ENCODE measurements at regions not wholly inside any gene's neighbourhood (a gene's known extent, or its start where the extent isn't known, plus 50 kb on each side); places are given as distances from the start of the nearest gene placed in this dataset.
"Not testable (repeated sequence)": the region's sequence is repeated elsewhere in the genome, so short reads cannot be mapped to it uniquely, and the experiment has no call there.

- DNase-seq = no peak
Observed at GRCh38 chr4:158958489-158959270, 144.2 kb upstream of the RAPGEF2 start.

DNA sequence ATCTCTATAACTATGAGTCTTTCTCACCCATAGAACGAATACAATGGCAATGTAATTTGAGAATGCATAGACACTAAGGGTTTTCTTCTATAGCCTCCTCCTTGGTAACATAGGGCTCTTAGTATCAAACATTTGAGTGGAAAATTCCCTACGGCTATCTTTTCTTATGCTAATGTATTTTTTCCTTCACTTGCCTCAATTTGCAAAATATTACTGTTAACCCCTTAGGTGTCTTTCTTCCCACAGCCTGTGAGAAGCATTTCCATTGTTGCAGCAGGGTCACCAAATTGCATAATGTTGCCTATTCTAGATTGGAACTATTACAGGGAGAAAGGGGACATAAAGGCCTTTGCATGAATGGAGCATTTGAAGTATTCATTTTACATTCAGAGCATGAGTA is 140.5 kb upstream of the RAPGEF2 start:
- no peak for DNase-seq

- DNase-seq = not testable (repeated sequence)
Observed at GRCh38 chr4:158963282-158963681, 139.6 kb upstream of the RAPGEF2 start.

DNA sequence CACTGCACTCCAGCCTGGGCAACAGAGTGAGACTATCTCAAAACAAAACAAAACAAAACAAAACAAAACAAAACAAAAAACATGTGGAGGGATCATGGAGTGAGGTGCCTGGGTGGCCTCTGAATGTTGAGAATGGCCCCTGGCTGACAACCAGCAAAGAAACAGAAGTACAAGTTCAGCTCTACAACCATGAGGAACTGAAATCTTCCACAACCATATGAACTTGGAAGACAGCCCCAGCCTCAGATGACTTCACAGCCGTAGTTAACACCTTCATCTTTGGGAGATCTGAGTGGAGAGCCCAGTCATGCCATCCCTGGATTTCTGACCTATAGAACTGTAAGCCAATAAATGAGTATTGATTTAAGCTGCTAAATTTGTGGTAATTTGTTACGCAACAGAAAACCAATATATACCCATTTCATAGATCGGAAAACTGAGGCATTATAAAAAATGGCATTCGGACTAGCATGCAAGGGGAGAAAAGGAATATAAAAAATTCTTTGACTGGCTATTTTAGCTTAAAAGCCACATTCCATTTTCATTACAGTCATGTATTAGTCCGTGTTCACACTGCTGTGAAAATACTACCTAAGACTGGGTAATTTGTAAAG is 138.7 kb upstream of the RAPGEF2 start:
- no peak for DNase-seq

DNA sequence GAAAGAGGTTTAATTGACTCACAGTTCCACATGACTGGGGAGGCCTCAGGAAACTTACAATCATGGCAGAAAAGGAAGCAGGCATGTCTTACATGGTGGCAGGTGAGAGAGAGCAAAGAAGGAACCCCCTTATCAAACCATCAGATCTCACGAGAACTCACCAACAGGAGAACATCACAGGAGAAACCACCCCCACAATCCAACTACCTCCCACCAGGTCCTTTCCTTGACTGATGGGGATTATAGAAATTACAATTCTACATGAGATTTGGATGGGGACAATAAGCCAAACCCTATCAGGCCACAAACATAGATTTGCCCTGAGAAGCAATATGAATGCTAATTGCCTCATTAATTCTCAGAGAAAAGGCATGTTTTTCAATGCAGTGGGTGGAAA is 138.2 kb upstream of the RAPGEF2 start:
- DNase-seq = no peak

- DNase-seq = no peak
Observed at GRCh38 chr4:158965226-158965625, 137.7 kb upstream of the RAPGEF2 start.

DNA sequence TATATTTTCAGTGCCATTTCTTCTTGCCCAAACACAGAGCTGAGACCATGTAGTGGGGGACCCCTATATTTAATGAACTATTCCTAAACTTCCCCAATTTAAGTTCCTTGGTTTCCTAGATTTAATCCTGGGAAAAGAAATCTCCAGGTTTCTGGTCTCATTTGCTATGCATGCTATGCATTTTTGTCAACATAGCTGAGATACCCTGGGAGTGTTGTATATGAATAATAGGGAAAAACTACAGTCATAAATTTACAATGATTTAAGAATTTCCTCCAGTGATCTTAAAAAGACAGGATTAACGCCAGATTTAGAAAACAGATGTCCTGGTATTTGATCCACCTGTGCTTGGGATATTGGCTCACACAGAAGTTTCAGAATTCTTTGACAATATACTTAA is 136.8 kb upstream of the RAPGEF2 start:
- no peak for DNase-seq

DNA sequence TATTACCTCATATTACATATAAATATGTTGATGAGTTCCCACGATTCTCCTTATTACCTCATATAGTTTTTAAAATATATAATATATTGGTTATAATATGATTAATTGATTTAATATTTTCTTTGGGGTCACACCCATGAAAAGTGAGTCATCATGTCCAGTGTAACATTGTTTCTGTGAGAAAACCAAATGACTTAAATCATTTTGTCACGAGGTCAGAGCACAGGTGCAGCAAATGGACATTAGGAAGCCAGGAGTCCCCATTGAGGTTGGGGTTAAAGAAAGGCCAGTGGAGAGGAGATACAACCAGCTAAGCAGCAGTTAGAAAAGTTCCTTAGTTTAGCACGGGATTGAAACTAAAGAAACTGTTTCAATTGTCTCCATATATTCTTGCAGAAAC is 133.9 kb upstream of the RAPGEF2 start:
- DNase-seq = no peak

DNA sequence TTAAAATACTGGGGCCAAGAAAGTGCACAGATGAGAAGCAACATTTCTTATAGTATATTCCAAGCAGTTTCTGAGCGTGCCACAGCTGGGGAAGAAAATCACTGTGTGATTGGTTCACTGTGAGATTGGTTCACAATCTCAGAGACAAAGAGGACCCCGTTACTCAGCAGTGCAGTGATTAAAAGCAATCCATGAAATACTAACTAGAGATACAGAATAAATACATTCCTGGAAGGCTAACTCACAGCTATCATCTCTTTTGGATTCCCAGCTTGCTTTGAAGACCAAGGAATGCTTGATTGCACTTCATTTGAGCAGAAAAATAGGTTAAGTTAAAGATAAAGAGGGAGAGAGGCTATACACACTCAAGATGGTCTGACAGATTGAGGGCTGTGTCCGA is 132.1 kb upstream of the RAPGEF2 start:
- no peak for DNase-seq

DNA sequence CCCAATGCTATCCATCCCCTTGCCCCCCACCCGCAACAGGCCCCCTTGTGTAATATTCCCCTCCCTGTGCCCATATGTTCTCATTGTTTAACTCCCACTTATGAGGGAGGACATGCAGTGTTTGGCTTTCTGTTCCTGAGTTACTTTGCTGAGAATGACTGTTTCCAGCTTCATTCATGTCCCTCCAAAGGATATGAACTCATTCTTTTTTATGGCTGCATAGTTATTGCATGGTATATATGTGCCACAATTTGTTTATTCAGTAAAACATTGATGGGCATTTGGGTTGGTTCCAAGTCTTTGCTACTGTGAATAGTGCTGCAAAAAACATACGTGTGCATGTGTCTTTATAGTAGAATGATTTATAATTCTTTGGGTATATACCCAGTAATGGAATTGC is 128.4 kb upstream of the RAPGEF2 start:
- not testable (repeated sequence) for DNase-seq

DNA sequence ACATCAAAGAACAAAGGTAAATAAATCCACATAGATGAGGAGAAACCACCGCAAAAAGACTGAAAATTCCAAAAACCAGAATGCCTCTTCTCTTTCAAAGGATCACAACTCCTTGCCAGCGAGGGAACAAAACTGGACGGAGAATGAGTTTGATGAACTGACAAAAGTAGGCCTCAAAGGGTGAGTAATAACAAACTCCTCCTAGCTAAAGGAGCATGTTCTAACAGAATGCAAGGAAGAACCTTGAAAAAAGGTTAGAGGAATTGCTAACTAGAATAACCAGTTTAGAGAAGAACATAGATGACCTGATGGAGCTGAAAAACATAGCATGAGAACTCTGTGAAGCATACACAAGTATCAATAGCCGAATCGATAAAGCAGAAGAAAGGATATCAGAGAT is 122.2 kb upstream of the RAPGEF2 start:
- DNase-seq = not testable (repeated sequence)

DNA sequence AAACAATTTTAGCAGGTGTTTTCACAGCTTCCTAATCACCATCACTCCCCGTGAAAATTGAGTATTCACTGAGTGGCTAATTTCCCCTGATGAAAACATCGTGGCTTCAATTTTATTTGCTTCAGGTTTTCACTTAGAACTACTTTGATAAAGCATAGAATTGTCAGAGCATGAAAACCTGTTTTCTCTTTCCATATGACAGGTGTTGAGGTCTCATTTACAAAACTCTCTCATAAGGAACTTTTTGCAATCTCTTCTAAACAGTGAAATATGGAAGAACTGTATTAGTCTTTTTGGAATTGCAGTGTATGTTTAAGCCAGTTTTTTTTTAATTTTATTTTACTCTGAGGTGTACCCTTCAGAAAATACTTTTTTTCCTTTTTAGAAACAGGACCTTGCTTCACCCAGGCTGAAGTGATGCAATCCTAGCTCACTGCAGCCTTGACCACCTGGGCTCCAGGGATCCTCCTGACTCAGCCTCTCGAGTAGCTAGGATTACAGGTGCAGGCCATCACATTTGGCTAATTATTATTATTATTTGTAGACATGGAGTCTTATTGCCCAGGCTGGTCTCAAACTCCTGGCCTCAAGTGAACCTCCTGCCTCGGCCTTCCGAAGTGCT is 111.2 kb upstream of the RAPGEF2 start:
- no peak for DNase-seq

DNA sequence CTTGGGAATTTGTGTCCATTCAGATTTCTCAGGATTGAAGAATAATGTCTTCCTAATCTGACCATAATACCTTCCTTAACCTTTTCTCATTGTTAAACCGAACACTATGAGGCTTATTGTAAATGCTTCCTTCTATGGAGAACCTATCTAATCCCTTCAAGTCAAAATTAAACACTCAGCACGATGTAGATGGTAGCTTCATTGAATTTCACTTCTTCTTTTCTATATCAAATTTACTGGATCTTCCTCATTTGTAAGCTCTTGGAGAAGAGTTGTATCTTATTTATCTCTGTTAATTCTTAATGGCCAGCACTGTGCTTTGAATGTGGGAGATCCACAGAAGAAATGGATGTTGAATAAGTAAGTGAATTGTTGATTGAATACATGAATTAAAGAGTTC is 109.0 kb upstream of the RAPGEF2 start:
- DNase-seq = no peak

- no peak for DNase-seq
Observed at GRCh38 chr4:158995040-158995439, 107.8 kb upstream of the RAPGEF2 start.

DNA sequence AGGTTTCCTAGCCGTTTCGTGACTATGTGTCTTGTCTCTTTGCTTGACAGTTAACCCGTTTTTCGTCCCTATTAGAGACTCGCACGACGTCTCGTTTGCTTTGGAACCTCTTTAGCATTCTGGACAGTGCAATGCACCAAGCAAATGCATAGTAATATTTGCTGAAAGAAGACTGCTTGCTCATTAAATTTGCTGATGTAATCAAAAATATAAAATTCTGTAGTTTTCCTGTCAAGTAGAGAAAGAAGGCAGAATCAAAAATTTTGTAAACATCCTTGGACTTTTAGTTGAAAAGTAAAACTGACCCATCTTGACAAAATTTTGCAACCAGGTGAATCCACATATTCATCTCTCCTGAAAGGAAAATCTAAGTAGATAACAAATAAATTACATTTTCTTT is 106.9 kb upstream of the RAPGEF2 start:
- no peak for DNase-seq

DNA sequence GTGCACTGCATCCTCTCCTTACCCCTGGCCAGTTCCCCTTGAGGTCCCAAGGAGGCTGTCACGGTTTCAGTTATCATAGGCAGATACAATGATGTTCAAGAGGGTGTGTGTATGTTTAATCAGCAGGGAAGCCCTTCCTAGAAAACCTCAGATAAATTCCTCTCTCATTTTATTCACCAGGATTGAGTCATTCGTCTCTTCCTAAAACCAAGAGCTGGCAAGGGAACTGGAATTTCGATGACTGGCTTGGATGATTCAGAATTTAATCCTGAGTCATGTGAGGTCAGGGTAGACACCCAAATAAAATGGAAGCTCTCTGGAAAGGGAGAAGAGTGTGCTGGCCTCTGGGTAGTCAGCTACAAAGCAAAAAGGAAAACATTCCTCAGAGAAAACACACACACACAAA is 106.2 kb upstream of the RAPGEF2 start:
- DNase-seq = no peak

GRCh38 chr4:158997660-158998349 is 105.1 kb upstream of the RAPGEF2 start:
- DNase-seq = no peak

DNA sequence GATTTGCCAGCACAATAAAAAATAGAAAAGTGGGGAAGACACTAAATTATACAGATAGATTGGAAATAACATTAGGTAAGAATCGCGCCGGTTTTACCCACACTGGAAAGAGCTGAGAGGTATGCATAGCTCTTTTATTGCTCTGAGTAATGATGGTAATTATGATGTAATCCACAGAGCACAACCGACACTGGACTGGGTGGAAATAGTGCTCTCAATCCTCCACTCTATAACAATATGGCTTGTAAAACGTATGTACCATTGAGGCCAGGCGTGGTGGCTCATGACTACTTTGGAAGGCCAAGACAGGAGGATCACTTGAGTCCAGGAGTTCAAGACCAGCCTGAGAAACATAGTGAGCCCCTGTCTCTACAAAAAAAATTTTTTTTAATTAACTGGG is 104.3 kb upstream of the RAPGEF2 start:
- no peak for DNase-seq

GRCh38 chr4:158999166-158999682 is 103.7 kb upstream of the RAPGEF2 start:
- no peak for DNase-seq

DNA sequence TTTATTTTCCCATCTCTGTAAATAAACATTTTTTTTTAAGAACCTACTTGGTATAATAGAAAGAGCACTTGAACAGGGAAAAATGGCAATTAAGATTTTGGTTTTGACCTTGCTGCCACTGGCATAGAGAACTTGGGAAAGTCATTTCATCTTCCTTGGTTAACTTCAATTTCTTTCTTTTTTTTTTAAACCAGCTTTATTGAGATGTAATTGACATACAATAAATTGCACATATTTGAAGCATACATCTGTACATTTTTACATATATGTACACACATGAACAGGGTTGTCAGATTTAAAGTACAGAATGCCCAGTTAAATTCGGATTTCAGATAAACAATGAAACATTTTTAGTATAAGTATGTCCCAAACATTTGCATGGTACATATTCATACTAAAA is 103.0 kb upstream of the RAPGEF2 start:
- DNase-seq = no peak

GRCh38 chr4:159002950-159003349 is 99.9 kb upstream of the RAPGEF2 start:
- DNase-seq = no peak

DNA sequence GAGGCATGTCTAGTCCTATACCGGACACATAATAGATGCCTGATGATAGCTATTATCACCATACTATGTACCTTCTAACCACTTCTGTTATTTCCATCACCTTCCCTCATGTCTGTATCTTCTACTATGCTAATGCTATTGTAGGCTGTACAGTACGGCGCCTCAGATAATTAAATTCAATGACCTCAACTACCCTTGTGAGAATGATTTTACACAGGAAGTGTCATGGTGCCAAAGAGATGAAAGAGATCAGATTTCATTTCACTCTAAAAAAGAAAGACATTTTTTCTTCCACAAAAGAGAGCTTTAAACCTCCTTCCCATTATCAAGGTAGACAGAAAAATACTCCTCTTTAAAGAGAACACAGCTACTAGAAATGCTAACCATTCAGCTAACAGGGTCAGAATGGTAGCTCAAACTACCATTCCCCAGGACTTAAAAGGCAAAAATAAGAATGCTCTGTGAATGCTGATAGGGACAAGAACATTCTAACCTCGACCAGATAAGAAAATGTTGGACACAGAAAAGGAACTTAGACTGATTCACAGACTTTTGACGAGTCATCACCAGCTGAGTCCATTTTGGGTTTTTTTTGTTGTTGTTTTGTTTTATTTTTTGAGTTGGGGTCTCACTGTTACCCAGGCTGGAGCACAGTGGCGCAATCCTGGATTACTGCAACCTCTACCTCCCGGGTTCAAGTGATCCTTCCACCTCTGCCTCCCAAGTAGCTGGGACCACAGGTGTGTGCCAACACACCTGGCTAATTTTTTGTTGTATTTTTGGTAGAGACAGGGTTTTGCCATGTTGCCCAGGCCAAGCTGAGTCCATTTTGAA is 99.2 kb upstream of the RAPGEF2 start:
- DNase-seq = peak in 1 of 2 donors; percentile 49

DNA sequence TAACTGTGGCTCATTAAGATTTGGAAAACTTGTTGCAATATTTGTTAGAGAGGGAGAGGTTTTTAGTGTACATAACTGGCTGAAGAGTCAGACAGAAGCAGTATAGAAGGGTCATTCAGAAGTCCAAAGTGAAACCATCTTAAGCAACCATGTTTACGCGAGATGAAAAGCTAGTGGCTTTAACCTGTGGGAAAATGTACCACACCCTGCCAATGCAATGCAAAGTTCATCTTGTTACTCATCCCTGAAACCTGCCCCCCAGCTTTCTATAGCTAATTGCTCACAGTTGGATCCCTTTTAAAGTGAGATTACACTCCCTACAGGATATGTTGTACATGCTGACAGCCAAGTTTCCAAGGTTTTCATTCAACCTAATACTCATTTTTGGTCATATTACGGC is 96.7 kb upstream of the RAPGEF2 start:
- no peak for DNase-seq
